ENCODE measurements at regions not wholly inside any gene's neighbourhood (a gene's known extent, or its start where the extent isn't known, plus 50 kb on each side); places are given as distances from the start of the nearest gene placed in this dataset.

DNA sequence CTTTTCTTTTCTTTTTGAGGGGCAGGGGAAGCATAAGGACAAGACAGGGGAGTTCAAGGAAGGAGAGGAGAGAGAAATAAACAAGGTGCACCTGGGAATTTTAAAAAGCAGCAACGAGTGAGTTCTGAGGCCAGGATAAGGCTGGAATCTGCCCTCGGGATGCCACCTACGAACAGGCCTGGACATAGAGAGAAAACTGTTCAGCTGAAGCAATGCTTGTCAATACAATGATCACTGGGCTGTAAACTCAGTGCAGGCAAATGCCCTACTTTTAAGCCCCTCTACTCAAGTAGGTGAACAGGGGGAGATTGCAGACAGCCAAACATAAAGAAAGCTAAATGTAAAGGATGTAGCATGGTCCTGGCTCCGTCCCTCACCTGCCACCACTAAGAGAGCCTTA is 330.5 kb downstream of the ETAA1 start:
- no peak for TF ChIP-seq HNF4A (conservative IDR thresholded peaks at IDR 0.05)
- TF ChIP-seq REST (IDR thresholded peaks at IDR 0.05) = no peak
- TF ChIP-seq FOXA1 (IDR thresholded peaks at IDR 0.05) = no peak
- no peak for TF ChIP-seq NR2F2 (IDR thresholded peaks at IDR 0.05)
- no peak for TF ChIP-seq RAD21 (IDR thresholded peaks at IDR 0.05)
- no peak for TF ChIP-seq CTCF (IDR thresholded peaks at IDR 0.05; ENCODE audit: low read depth, low read length, missing input control)
- no peak for TF ChIP-seq YY1 (IDR thresholded peaks at IDR 0.05)
- no peak for TF ChIP-seq RXRA (IDR thresholded peaks at IDR 0.05)
- TF ChIP-seq TAF1 (conservative IDR thresholded peaks at IDR 0.05) = no peak
- no peak for TF ChIP-seq FOXA2 (IDR thresholded peaks at IDR 0.05)
- TF ChIP-seq, protein P1, sequence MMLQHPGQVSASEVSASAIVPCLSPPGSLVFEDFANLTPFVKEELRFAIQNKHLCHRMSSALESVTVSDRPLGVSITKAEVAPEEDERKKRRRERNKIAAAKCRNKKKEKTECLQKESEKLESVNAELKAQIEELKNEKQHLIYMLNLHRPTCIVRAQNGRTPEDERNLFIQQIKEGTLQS (IDR thresholded peaks at IDR 0.05) = no peak
- TF ChIP-seq JUND (IDR thresholded peaks at IDR 0.05) = no peak
- TF ChIP-seq MAX (IDR thresholded peaks at IDR 0.05) = no peak
- H3K27ac ChIP-seq (ENCODE audit: low read depth in 1 of 2, low read length in 2 of 2) = no peak overlapping the region
- WGBS = 71% methylated on average over 4 of the region's 4 CpGs
- no peaks in the 10 kb centered on the region for H3K9me3 ChIP-seq (ENCODE audit: control insufficient read depth in 4 of 4, low read length in 3 of 4)
- DNase-seq (ENCODE audit: low spot score) = no peak
- H3K4me3 ChIP-seq (ENCODE audit: low read depth in 1 of 3, low read length in 3 of 3) = no peak overlapping the region
- no peaks in the 10 kb centered on the region for H3K36me3 ChIP-seq (ENCODE audit: control insufficient read depth in 4 of 4, insufficient read depth in 3 of 4, low read depth in 1 of 4, low read length in 3 of 4)
- no peaks in the 10 kb centered on the region for H3K27me3 ChIP-seq (ENCODE audit: control insufficient read depth in 4 of 4, insufficient read depth in 4 of 4, low read length in 3 of 4)
- H3K4me1 ChIP-seq (ENCODE audit: control insufficient read depth in 4 of 4, insufficient read depth in 4 of 4, low read length in 3 of 4) = no peaks in the 10 kb centered on the region
- H3K9ac ChIP-seq (ENCODE audit: low read depth in 1 of 2, low read length in 2 of 2) = no peak overlapping the region

GRCh38 chr2:67729474-67729873 is 332.3 kb downstream of the ETAA1 start:
- DNase-seq (ENCODE audit: low spot score) = no peak
- TF ChIP-seq MAX (IDR thresholded peaks at IDR 0.05) (no peak), CTCF (IDR thresholded peaks at IDR 0.05; ENCODE audit: low read depth, low read length, missing input control) (no peak)
- H3K27me3 ChIP-seq (ENCODE audit: control insufficient read depth in 4 of 4, insufficient read depth in 4 of 4, low read length in 3 of 4) = no peaks in the 10 kb centered on the region
- no peaks in the 10 kb centered on the region for H3K4me1 ChIP-seq (ENCODE audit: control insufficient read depth in 4 of 4, insufficient read depth in 4 of 4, low read length in 3 of 4)
- H3K9me3 ChIP-seq (ENCODE audit: control insufficient read depth in 4 of 4, low read length in 3 of 4) = no peaks in the 10 kb centered on the region
- H3K9ac ChIP-seq (ENCODE audit: low read depth in 1 of 2, low read length in 2 of 2) = no peak overlapping the region
- no peaks in the 10 kb centered on the region for H3K36me3 ChIP-seq (ENCODE audit: control insufficient read depth in 4 of 4, insufficient read depth in 3 of 4, low read depth in 1 of 4, low read length in 3 of 4)
- 44% methylated on average over 3 of the region's 3 CpGs for WGBS
- no peak overlapping the region for H3K4me3 ChIP-seq (ENCODE audit: low read depth in 1 of 3, low read length in 3 of 3)
- H3K27ac ChIP-seq (ENCODE audit: low read depth in 1 of 2, low read length in 2 of 2) = no peak overlapping the region
